ENCODE measurements at regions not wholly inside any gene's neighbourhood (a gene's known extent, or its start where the extent isn't known, plus 50 kb on each side); places are given as distances from the start of the nearest gene placed in this dataset.

DNA sequence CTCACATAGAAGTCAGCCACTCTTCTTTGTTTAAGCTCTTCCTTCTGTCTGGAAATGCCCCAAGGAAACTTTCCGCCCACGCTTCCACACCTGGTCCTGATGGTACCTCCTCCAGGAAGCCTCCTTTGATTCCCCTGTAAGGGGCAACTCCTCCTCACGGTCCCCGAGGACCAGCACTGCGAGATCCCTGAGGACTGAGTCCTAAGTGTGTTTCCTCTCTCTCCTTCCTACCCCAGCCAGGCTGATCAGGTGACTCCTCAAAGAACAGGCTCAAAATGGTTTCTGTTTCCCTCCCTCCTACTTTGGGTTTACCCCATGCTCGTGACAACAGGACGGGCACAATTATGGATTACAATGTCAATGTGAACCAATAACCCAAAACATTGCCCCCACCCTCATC, 63.0 kb upstream of the MED9 start:
- Histone ChIP-seq H3K4me1 (ENCODE audit: insufficient read depth, low read length) (peaks cover 59% of the 10 kb centered on the region), H3K4me2 (ENCODE audit: insufficient read depth, low read length) (peak overlapping the region; percentile 82), H4K20me1 (ENCODE audit: insufficient read depth, low read length) (no peaks in the 10 kb centered on the region), H3K36me3 (ENCODE audit: insufficient read depth, low read length) (no peaks in the 10 kb centered on the region), H3K9me3 (ENCODE audit: low read depth, low read length) (no peaks in the 10 kb centered on the region), H3K27ac (ENCODE audit: low read depth, low read length) (peak overlapping the region; percentile 93), H3K4me3 (ENCODE audit: insufficient read depth, low read length) (peak overlapping the region; percentile 61), H3K79me2 (ENCODE audit: insufficient read depth, low read length) (no peaks in the 10 kb centered on the region), H2AFZ (ENCODE audit: low read length) (peak overlapping the region; percentile 56), H3K27me3 (ENCODE audit: insufficient read depth, low read length) (no peaks in the 10 kb centered on the region)
- no peak for TF ChIP-seq CTCF (IDR thresholded peaks at IDR 0.05; ENCODE audit: extremely low read depth, low read depth, low read length)
- DNase-seq (ENCODE audit: insufficient read length, low spot score, missing footprints), result peak; percentile 72

DNA sequence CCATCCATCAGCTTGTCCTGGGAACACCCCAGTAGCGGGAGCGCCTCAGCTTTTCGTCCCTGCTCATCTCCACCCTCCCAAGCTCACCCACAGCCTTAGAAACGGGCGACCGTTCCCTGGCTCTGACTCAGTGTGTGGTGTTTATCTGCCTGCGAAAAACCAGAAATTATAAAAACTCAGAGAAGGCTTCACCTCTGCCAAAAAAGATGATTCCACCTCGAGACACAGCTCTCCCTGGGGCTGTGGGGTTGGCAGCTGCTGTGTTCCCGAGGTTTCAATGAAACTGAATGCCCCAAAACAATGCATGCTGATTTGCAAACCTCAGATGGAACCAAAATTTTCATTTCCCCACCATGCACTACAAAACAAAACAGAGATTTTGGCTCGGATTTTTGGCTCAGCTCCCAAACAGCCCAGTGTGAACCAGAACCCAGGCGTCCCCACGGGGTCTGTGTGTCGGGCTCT, 62.4 kb upstream of the MED9 start:
- H2AFZ ChIP-seq (ENCODE audit: low read length), result peak overlapping the region; percentile 56
- no peaks in the 10 kb centered on the region for H3K9me3 ChIP-seq (ENCODE audit: low read depth, low read length)
- H3K4me3 ChIP-seq (ENCODE audit: insufficient read depth, low read length), result peak overlapping the region; percentile 61
- no peaks in the 10 kb centered on the region for H4K20me1 ChIP-seq (ENCODE audit: insufficient read depth, low read length)
- TF ChIP-seq CTCF (IDR thresholded peaks at IDR 0.05; ENCODE audit: extremely low read depth, low read depth, low read length), result no peak
- H3K27me3 ChIP-seq (ENCODE audit: insufficient read depth, low read length), result no peaks in the 10 kb centered on the region
- peak; percentile 91 for DNase-seq (ENCODE audit: insufficient read length, low spot score, missing footprints)
- H3K79me2 ChIP-seq (ENCODE audit: insufficient read depth, low read length), result no peaks in the 10 kb centered on the region
- no peaks in the 10 kb centered on the region for H3K36me3 ChIP-seq (ENCODE audit: insufficient read depth, low read length)
- peak overlapping the region; percentile 82 for H3K4me2 ChIP-seq (ENCODE audit: insufficient read depth, low read length)
- H3K4me1 ChIP-seq (ENCODE audit: insufficient read depth, low read length), result peaks cover 61% of the 10 kb centered on the region
- peak overlapping the region; percentile 93 for H3K27ac ChIP-seq (ENCODE audit: low read depth, low read length)

GRCh38 chr17:17415006-17415405, 61.8 kb upstream of the MED9 start:
- no peak overlapping the region for H2AFZ ChIP-seq (ENCODE audit: low read length)
- no peaks in the 10 kb centered on the region for H3K27me3 ChIP-seq (ENCODE audit: insufficient read depth, low read length)
- no peaks in the 10 kb centered on the region for H3K79me2 ChIP-seq (ENCODE audit: insufficient read depth, low read length)
- no peak for TF ChIP-seq CTCF (IDR thresholded peaks at IDR 0.05; ENCODE audit: extremely low read depth, low read depth, low read length)
- H3K36me3 ChIP-seq (ENCODE audit: insufficient read depth, low read length), result no peaks in the 10 kb centered on the region
- H3K27ac ChIP-seq (ENCODE audit: low read depth, low read length), result peak overlapping the region; percentile 93
- no peak overlapping the region for H3K4me3 ChIP-seq (ENCODE audit: insufficient read depth, low read length)
- DNase-seq (ENCODE audit: insufficient read length, low spot score, missing footprints), result no peak
- no peaks in the 10 kb centered on the region for H3K9me3 ChIP-seq (ENCODE audit: low read depth, low read length)
- H3K4me1 ChIP-seq (ENCODE audit: insufficient read depth, low read length), result peaks cover 61% of the 10 kb centered on the region
- peak overlapping the region; percentile 82 for H3K4me2 ChIP-seq (ENCODE audit: insufficient read depth, low read length)
- no peaks in the 10 kb centered on the region for H4K20me1 ChIP-seq (ENCODE audit: insufficient read depth, low read length)

DNA sequence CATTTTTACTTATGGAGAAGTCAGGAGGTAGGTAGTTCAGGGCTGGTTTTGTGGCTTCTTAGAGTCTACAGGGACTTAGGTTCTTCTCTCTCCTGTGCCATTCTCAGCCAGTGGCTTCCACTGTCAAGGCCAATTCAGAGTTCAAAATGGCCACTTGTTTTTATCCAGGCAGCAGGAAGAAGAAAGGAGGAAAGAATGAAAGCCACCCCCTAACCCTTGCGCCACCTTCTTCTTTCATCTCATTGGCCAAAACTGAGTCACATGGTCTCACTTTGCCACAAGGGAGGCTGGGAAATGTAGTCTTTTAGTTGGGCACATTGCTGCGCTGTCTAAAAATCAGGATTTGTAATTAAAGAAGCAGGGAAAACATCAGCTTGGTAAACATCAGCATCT, 60.8 kb upstream of the MED9 start:
- Histone ChIP-seq H3K36me3 (ENCODE audit: insufficient read depth, low read length) (no peaks in the 10 kb centered on the region), H3K9me3 (ENCODE audit: low read depth, low read length) (no peaks in the 10 kb centered on the region), H3K4me2 (ENCODE audit: insufficient read depth, low read length) (peak overlapping the region; percentile 21), H3K27ac (ENCODE audit: low read depth, low read length) (peak overlapping the region; percentile 93), H3K4me3 (ENCODE audit: insufficient read depth, low read length) (no peak overlapping the region), H2AFZ (ENCODE audit: low read length) (peak overlapping the region; percentile 76), H3K4me1 (ENCODE audit: insufficient read depth, low read length) (peaks cover 68% of the 10 kb centered on the region), H4K20me1 (ENCODE audit: insufficient read depth, low read length) (no peaks in the 10 kb centered on the region), H3K27me3 (ENCODE audit: insufficient read depth, low read length) (no peaks in the 10 kb centered on the region), H3K79me2 (ENCODE audit: insufficient read depth, low read length) (no peaks in the 10 kb centered on the region)
- no peak for DNase-seq (ENCODE audit: insufficient read length, low spot score, missing footprints)
- no peak for TF ChIP-seq CTCF (IDR thresholded peaks at IDR 0.05; ENCODE audit: extremely low read depth, low read depth, low read length)
